ENCODE measurements at regions not wholly inside any gene's neighbourhood (a gene's known extent, or its start where the extent isn't known, plus 50 kb on each side); places are given as distances from the start of the nearest gene placed in this dataset.
"Not testable (repeated sequence)": the region's sequence is repeated elsewhere in the genome, so short reads cannot be mapped to it uniquely, and the experiment has no call there.

GRCh38 chr5:13640270-13640669, 304.2 kb downstream of the DNAH5 start:
- ATAC-seq: no peak
- no peak for DNase-seq
- intact Hi-C loops (cut with DNase I): no loop called here

GRCh38 chr5:13632676-13633075, 311.8 kb downstream of the DNAH5 start:
- ATAC-seq (no peak), DNase-seq (no peak)
- intact Hi-C loops (cut with DNase I): no loop called here

GRCh38 chr5:13629218-13629617, 315.3 kb downstream of the DNAH5 start:
- ATAC-seq (no peak), DNase-seq (no peak)
- intact Hi-C loops (cut with DNase I): no loop called here

- DNase-seq (no peak), ATAC-seq (no peak)
- intact Hi-C loops (cut with DNase I): no loop called here
Measured at GRCh38 chr5:13627673-13628454, 316.6 kb downstream of the DNAH5 start.

GRCh38 chr5:13625616-13626198, 318.8 kb downstream of the DNAH5 start:
- no peak for ATAC-seq
- intact Hi-C loops (cut with DNase I): no loop called here
- DNase-seq: no peak

- DNase-seq: no peak
- intact Hi-C loops (cut with DNase I): no loop called here
- no peak for ATAC-seq
Measured at GRCh38 chr5:13624283-13625074, 320.0 kb downstream of the DNAH5 start.

- ATAC-seq (no peak), DNase-seq (no peak)
- intact Hi-C loops (cut with DNase I): no loop called here
Measured at GRCh38 chr5:13613621-13614020, 330.9 kb downstream of the DNAH5 start.

GRCh38 chr5:13611604-13612003, 332.9 kb downstream of the DNAH5 start:
- ATAC-seq: no peak
- intact Hi-C loops (cut with DNase I): no loop called here
- DNase-seq: no peak

GRCh38 chr5:13609504-13609903, 335.0 kb downstream of the DNAH5 start:
- ATAC-seq (no peak), DNase-seq (no peak)
- intact Hi-C loops (cut with DNase I): no loop called here

GRCh38 chr5:13606051-13606450, 338.4 kb downstream of the DNAH5 start:
- intact Hi-C loops (cut with DNase I): no loop called here
- no peak for ATAC-seq

GRCh38 chr5:13601112-13601511, 343.4 kb downstream of the DNAH5 start:
- ATAC-seq (no peak), DNase-seq (no peak)

More at GRCh38 chr5:13606051-13606450, 338.4 kb downstream of the DNAH5 start:
- DNase-seq: no peak

GRCh38 chr5:13595978-13596377, 348.5 kb downstream of the DNAH5 start:
- DNase-seq (no peak), ATAC-seq (no peak)
- intact Hi-C loops (cut with DNase I): no loop called here

More at GRCh38 chr5:13601112-13601511, 343.4 kb downstream of the DNAH5 start:
- intact Hi-C loops (cut with DNase I): no loop called here

- intact Hi-C loops (cut with DNase I): no loop called here
- DNase-seq (no peak), ATAC-seq (no peak)
Measured at GRCh38 chr5:13591621-13592020, 352.9 kb downstream of the DNAH5 start.

GRCh38 chr5:13585324-13585723, 359.2 kb downstream of the DNAH5 start:
- DNase-seq (no peak), ATAC-seq (no peak)
- intact Hi-C loops (cut with DNase I): no loop called here

GRCh38 chr5:13581914-13582313, 362.6 kb downstream of the DNAH5 start:
- DNase-seq: no peak
- ATAC-seq: no peak
- intact Hi-C loops (cut with DNase I): no loop called here

GRCh38 chr5:13581132-13581531, 363.4 kb downstream of the DNAH5 start:
- DNase-seq: no peak
- intact Hi-C loops (cut with DNase I): no loop called here
- no peak for ATAC-seq

GRCh38 chr5:13580058-13580457, 364.4 kb downstream of the DNAH5 start:
- DNase-seq (no peak), ATAC-seq (no peak)
- intact Hi-C loops (cut with DNase I): no loop called here

- intact Hi-C loops (cut with DNase I); DNase-seq: not testable (repeated sequence)
Measured at GRCh38 chr5:13579091-13579490, 365.4 kb downstream of the DNAH5 start.

GRCh38 chr5:13578311-13579039, 366.0 kb downstream of the DNAH5 start:
- intact Hi-C loops (cut with DNase I); DNase-seq; ATAC-seq: not testable (repeated sequence)

More at GRCh38 chr5:13579091-13579490, 365.4 kb downstream of the DNAH5 start:
- not testable (repeated sequence) for ATAC-seq
